ENCODE measurements at regions not wholly inside any gene's neighbourhood (a gene's known extent, or its start where the extent isn't known, plus 50 kb on each side); places are given as distances from the start of the nearest gene placed in this dataset.

DNA sequence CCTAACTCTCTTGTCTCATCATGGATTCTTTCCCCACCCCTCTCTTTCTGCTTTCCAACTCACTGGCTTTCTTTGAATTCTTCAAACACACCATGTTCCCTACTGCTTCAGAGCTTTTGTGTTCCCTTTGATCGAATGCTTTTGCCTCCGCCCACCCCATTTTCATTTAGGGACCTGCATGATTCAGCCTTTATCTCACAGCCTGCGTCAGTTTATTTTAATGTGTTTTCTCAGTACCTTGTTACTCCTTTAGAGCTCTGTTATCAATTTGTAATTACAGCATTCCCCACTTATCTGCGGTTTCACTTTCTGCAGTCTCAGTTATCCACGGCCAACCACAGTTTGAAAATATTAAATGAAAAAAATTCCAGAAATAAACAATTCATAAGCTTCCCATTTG is 451.3 kb downstream of the METTL15 start:
- no peak for DNase-seq
- Histone ChIP-seq H3K27me3 (ENCODE audit: control insufficient read depth, insufficient read depth, low read length) (no peaks in the 10 kb centered on the region), H3K9me3 (ENCODE audit: control insufficient read depth in 2 of 3, insufficient read depth in 1 of 3, low read length in 3 of 3) (no peaks in the 10 kb centered on the region), H3K9ac (ENCODE audit: low read length in 3 of 3) (no peak overlapping the region), H3K36me3 (ENCODE audit: control insufficient read depth in 2 of 3, insufficient read depth in 3 of 3, low read length in 3 of 3) (no peaks in the 10 kb centered on the region), H3K27ac (ENCODE audit: low read depth in 2 of 2, low read length in 2 of 2) (no peak overlapping the region), H3K4me1 (ENCODE audit: control insufficient read depth in 2 of 3, insufficient read depth in 2 of 3, low read depth in 1 of 3, low read length in 3 of 3) (no peaks in the 10 kb centered on the region), H3K4me3 (ENCODE audit: low read length in 3 of 3) (no peak overlapping the region)
- TF ChIP-seq CTCF (IDR thresholded peaks at IDR 0.05; ENCODE audit: borderline replicate concordance, extremely low read depth, insufficient read depth) = no peak
- no peak for FAIRE-seq
- intact Hi-C loops (cut with DNase I) = no loop called here

GRCh38 chr11:28547321-28547741 is 439.1 kb downstream of the METTL15 start:
- no peak overlapping the region for H3K4me3 ChIP-seq (ENCODE audit: low read length in 3 of 3)
- no peak for TF ChIP-seq CTCF (IDR thresholded peaks at IDR 0.05; ENCODE audit: borderline replicate concordance, extremely low read depth, insufficient read depth)
- H3K9ac ChIP-seq (ENCODE audit: low read length in 3 of 3) = no peak overlapping the region
- H3K27me3 ChIP-seq (ENCODE audit: control insufficient read depth, insufficient read depth, low read length) = no peaks in the 10 kb centered on the region
- DNase-seq = peak in 1 of 5 donors; percentile 16
- no peak overlapping the region for H3K27ac ChIP-seq (ENCODE audit: low read depth in 2 of 2, low read length in 2 of 2)
- no peaks in the 10 kb centered on the region for H3K9me3 ChIP-seq (ENCODE audit: control insufficient read depth in 2 of 3, insufficient read depth in 1 of 3, low read length in 3 of 3)
- no peaks in the 10 kb centered on the region for H3K4me1 ChIP-seq (ENCODE audit: control insufficient read depth in 2 of 3, insufficient read depth in 2 of 3, low read depth in 1 of 3, low read length in 3 of 3)
- no peaks in the 10 kb centered on the region for H3K36me3 ChIP-seq (ENCODE audit: control insufficient read depth in 2 of 3, insufficient read depth in 3 of 3, low read length in 3 of 3)
- FAIRE-seq = no peak
- intact Hi-C loops (cut with DNase I) = no loop called here

- Histone ChIP-seq H3K27me3 (ENCODE audit: control insufficient read depth, insufficient read depth, low read length) (no peaks in the 10 kb centered on the region), H3K9ac (ENCODE audit: low read length in 3 of 3) (no peak overlapping the region), H3K4me1 (ENCODE audit: control insufficient read depth in 2 of 3, insufficient read depth in 2 of 3, low read depth in 1 of 3, low read length in 3 of 3) (no peaks in the 10 kb centered on the region), H3K27ac (ENCODE audit: low read depth in 2 of 2, low read length in 2 of 2) (no peak overlapping the region), H3K4me3 (ENCODE audit: low read length in 3 of 3) (no peak overlapping the region), H3K36me3 (ENCODE audit: control insufficient read depth in 2 of 3, insufficient read depth in 3 of 3, low read length in 3 of 3) (no peaks in the 10 kb centered on the region), H3K9me3 (ENCODE audit: control insufficient read depth in 2 of 3, insufficient read depth in 1 of 3, low read length in 3 of 3) (no peaks in the 10 kb centered on the region)
- DNase-seq = peak in 2 of 5 donors; percentile 22 to 58
- no peak for TF ChIP-seq CTCF (IDR thresholded peaks at IDR 0.05; ENCODE audit: borderline replicate concordance, extremely low read depth, insufficient read depth)
- intact Hi-C loops (cut with DNase I) = no loop called here
- no peak for FAIRE-seq
Measured at GRCh38 chr11:28545536-28545935, 437.3 kb downstream of the METTL15 start.

- DNase-seq = peak in 3 of 5 donors; percentile 51 to 69 (median 65)
- H3K4me3 ChIP-seq (ENCODE audit: low read length in 3 of 3) = no peak overlapping the region
- no peak overlapping the region for H3K27ac ChIP-seq (ENCODE audit: low read depth in 2 of 2, low read length in 2 of 2)
- FAIRE-seq = no peak
- H3K27me3 ChIP-seq (ENCODE audit: control insufficient read depth, insufficient read depth, low read length) = no peaks in the 10 kb centered on the region
- no peaks in the 10 kb centered on the region for H3K36me3 ChIP-seq (ENCODE audit: control insufficient read depth in 2 of 3, insufficient read depth in 3 of 3, low read length in 3 of 3)
- no peaks in the 10 kb centered on the region for H3K4me1 ChIP-seq (ENCODE audit: control insufficient read depth in 2 of 3, insufficient read depth in 2 of 3, low read depth in 1 of 3, low read length in 3 of 3)
- H3K9ac ChIP-seq (ENCODE audit: low read length in 3 of 3) = no peak overlapping the region
- intact Hi-C loops (cut with DNase I) = no loop called here
- no peak for TF ChIP-seq CTCF (IDR thresholded peaks at IDR 0.05; ENCODE audit: borderline replicate concordance, extremely low read depth, insufficient read depth)
- no peaks in the 10 kb centered on the region for H3K9me3 ChIP-seq (ENCODE audit: control insufficient read depth in 2 of 3, insufficient read depth in 1 of 3, low read length in 3 of 3)
Measured at GRCh38 chr11:28542561-28542960, 434.4 kb downstream of the METTL15 start.

Data from kidney (tissue), 13 donors.